ENCODE measurements at regions not wholly inside any gene's neighbourhood (a gene's known extent, or its start where the extent isn't known, plus 50 kb on each side); places are given as distances from the start of the nearest gene placed in this dataset.
"Not testable (repeated sequence)": the region's sequence is repeated elsewhere in the genome, so short reads cannot be mapped to it uniquely, and the experiment has no call there.

DNA sequence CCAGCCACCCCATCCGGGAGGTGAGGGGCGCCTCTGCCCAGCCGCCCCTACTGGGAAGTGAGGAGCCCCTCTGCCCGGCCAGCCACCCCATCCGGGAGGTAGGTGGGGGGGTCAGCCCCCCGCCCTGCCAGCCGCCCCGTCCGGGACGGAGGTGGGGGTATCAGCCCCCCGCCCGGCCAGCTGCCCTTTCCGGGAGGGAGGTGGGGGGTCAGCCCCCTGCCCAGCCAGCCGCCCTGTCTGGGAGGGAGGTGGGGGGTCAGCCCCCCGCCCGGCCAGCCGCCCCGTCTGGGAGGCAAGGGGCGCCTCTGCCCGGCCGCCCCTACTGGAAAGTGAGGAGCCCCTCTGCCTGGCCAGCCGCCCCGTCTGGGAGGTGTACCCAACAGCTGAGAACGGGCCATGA is 299.4 kb upstream of the RORB start:
- H3K9me3 Mint-ChIP-seq; DNase-seq (ENCODE audit: low spot score in 2 of 2); H3K4me3 Mint-ChIP-seq: not testable (repeated sequence)

DNA sequence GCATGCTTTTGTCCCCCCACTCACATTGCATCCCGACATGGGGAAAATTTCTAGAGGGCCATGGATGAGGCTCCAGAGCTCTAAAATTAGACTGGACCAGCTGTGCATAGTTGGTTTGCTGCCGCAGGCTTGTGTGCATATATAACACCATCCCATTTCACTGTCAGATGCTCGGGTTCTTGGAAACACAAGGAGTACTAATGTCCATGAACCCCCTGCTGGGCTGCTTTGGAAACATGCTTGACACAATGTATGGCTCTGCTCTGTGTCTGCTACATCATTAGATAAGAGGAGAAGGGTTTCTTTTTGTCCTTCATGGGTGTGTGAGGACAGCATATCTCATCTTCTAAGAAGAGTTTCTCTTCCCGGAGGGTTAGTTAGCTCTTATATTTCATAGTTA is 292.1 kb upstream of the RORB start:
- ATAC-seq = no peak
- H3K4me3 Mint-ChIP-seq = no peak overlapping the region
- H3K36me3 Mint-ChIP-seq = no peaks in the 10 kb centered on the region
- H3K9me3 Mint-ChIP-seq = peaks cover 5% of the 10 kb centered on the region
- H3K4me1 Mint-ChIP-seq = no peaks in the 10 kb centered on the region
- no peak for DNase-seq (ENCODE audit: low spot score in 2 of 2)
- H3K27ac Mint-ChIP-seq = no peak overlapping the region

More for the DNA sequence above, 299.4 kb upstream of the RORB start:
- H3K4me1 Mint-ChIP-seq, ATAC-seq, H3K36me3 Mint-ChIP-seq, H3K27ac Mint-ChIP-seq: not testable (repeated sequence)

DNA sequence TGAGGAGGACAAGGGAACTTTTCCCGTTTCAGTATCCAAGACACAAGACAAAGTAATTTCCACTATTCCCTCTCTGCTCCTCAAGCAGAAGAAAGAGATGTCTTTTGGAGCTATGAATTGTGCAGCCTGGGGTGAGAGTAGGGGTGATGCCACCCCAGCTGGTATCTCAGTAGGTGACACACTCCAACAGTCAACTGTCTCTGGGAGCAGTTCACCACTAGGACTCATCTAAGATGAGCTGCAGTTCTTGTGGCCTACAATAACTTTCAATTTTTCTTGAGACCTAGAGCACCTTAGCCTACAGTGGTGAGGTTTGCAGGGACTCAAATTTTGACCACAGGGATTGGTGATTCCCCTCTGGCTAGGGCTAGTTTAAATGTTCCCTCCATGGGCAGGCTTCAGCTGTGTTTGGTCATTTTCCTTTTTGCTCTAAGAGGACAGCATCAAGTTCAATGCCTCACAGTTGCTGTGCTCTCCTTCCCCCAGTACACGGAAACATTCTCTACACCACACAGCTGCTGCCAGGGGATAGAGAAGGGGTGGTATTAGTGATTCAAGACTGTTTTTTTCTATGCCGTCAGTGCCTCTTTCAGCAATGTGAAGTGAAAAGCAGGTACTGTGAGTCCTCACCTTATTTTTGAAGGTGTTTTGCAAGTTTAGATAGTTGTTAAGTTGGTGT is 278.6 kb upstream of the RORB start:
- H3K4me1 Mint-ChIP-seq = no peaks in the 10 kb centered on the region
- H3K4me3 Mint-ChIP-seq = no peak overlapping the region
- peaks cover 17% of the 10 kb centered on the region for H3K9me3 Mint-ChIP-seq
- H3K36me3 Mint-ChIP-seq = no peaks in the 10 kb centered on the region
- peak; percentile 44 for ATAC-seq
- DNase-seq (ENCODE audit: low spot score in 2 of 2) = no peak
- H3K27ac Mint-ChIP-seq = no peak overlapping the region

GRCh38 chr9:74220327-74220726 is 276.8 kb upstream of the RORB start:
- Mint-ChIP-seq H3K36me3 (no peaks in the 10 kb centered on the region), H3K4me3 (no peak overlapping the region), H3K9me3 (peaks cover 14% of the 10 kb centered on the region), H3K27ac (no peak overlapping the region), H3K4me1 (no peaks in the 10 kb centered on the region)
- ATAC-seq (no peak), DNase-seq (ENCODE audit: low spot score in 2 of 2) (no peak)

DNA sequence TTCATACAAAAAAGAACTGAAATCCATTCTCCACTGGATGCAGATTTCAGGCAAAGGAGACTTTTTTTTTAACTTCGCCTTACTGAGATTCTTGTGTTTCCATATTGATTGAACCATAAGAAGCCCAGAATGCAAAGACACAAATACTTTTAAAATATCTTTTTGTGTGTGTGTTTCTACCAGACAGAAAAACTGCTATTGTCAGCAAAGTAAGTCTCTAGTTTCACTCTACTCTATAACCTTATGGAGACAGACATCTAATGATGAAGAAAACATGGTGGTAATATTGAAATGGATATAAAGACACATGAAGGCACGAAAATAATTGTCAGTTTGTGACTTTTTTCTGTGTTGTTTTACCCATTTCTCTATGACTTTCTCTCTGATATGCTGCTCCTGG is 260.3 kb upstream of the RORB start:
- Mint-ChIP-seq H3K27ac (no peak overlapping the region), H3K4me1 (no peaks in the 10 kb centered on the region), H3K9me3 (peaks cover 5% of the 10 kb centered on the region), H3K36me3 (no peaks in the 10 kb centered on the region), H3K4me3 (no peak overlapping the region)
- ATAC-seq = no peak
- DNase-seq (ENCODE audit: low spot score in 2 of 2) = no peak

GRCh38 chr9:74245866-74246497 is 251.2 kb upstream of the RORB start:
- no peaks in the 10 kb centered on the region for H3K36me3 Mint-ChIP-seq
- H3K27ac Mint-ChIP-seq = peak overlapping the region; percentile 54
- H3K4me1 Mint-ChIP-seq = no peaks in the 10 kb centered on the region
- DNase-seq (ENCODE audit: low spot score in 2 of 2) = no peak
- ATAC-seq = peak; percentile 84
- no peaks in the 10 kb centered on the region for H3K9me3 Mint-ChIP-seq
- no peak overlapping the region for H3K4me3 Mint-ChIP-seq

- H3K4me1 Mint-ChIP-seq = no peaks in the 10 kb centered on the region
- no peak overlapping the region for H3K27ac Mint-ChIP-seq
- ATAC-seq (no peak), DNase-seq (ENCODE audit: low spot score in 2 of 2) (no peak)
- no peaks in the 10 kb centered on the region for H3K36me3 Mint-ChIP-seq
- H3K4me3 Mint-ChIP-seq = no peak overlapping the region
- no peaks in the 10 kb centered on the region for H3K9me3 Mint-ChIP-seq
These were observed 241.6 kb upstream of the RORB start for GRCh38 chr9:74255489-74255984.

GRCh38 chr9:74275872-74276508 is 221.1 kb upstream of the RORB start:
- H3K27ac Mint-ChIP-seq = no peak overlapping the region
- no peak overlapping the region for H3K4me3 Mint-ChIP-seq
- no peaks in the 10 kb centered on the region for H3K36me3 Mint-ChIP-seq
- peaks cover 6% of the 10 kb centered on the region for H3K4me1 Mint-ChIP-seq
- ATAC-seq (no peak), DNase-seq (ENCODE audit: low spot score in 2 of 2) (no peak)
- H3K9me3 Mint-ChIP-seq = peaks cover 6% of the 10 kb centered on the region

DNA sequence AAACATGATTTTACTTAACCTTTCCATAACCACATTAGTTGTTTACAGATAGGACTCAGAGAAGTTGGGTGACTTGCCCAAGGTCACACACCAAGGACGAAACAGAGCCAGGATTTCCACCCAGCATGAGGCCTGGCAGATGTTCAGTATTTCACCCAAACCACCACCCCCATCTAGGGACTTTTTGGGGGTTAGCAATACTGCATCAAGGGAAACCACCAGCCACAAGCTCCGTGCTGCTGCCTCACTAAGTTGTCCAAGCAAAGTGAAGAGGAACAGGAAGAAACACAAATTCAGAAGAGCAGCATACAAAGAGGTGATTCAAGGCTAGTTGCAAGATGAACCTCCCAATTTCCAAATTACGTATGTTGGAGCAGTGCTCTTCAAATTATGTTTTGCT is 219.6 kb upstream of the RORB start:
- ATAC-seq = peak; percentile 96
- DNase-seq (ENCODE audit: low spot score in 2 of 2) = no peak
- Mint-ChIP-seq H3K27ac (no peak overlapping the region), H3K4me3 (no peak overlapping the region), H3K9me3 (peaks cover 4% of the 10 kb centered on the region), H3K36me3 (no peaks in the 10 kb centered on the region), H3K4me1 (peaks cover 6% of the 10 kb centered on the region)

DNA sequence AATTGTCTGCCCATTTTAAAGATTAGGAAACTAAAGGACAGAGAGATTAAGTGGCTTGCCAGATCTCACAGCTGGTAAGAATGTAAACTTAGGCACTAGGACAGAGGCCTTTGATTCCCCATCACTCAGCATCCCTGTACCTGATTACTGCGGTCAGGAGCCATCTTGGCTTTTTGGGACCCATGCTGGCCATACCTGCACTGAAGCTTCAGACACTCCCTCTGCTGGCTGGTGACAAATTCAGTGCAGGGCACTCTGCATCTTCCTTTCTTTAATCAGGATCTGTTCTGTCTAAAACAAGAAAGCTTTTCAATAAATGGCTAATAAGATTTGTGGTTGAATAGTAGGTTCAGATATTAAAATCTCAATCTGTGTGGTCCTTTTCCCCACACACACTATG is 215.5 kb upstream of the RORB start:
- H3K9me3 Mint-ChIP-seq = no peaks in the 10 kb centered on the region
- no peak for ATAC-seq
- H3K36me3 Mint-ChIP-seq = no peaks in the 10 kb centered on the region
- no peak overlapping the region for H3K4me3 Mint-ChIP-seq
- H3K4me1 Mint-ChIP-seq = peaks cover 5% of the 10 kb centered on the region
- H3K27ac Mint-ChIP-seq = no peak overlapping the region
- DNase-seq (ENCODE audit: low spot score in 2 of 2) = no peak

- peaks cover 4% of the 10 kb centered on the region for H3K9me3 Mint-ChIP-seq
- H3K4me1 Mint-ChIP-seq = no peaks in the 10 kb centered on the region
- no peak overlapping the region for H3K4me3 Mint-ChIP-seq
- H3K36me3 Mint-ChIP-seq = no peaks in the 10 kb centered on the region
- DNase-seq (ENCODE audit: low spot score in 2 of 2) (no peak), ATAC-seq (no peak)
- H3K27ac Mint-ChIP-seq = no peak overlapping the region
These were observed 214.4 kb upstream of the RORB start for GRCh38 chr9:74282526-74283253.

DNA sequence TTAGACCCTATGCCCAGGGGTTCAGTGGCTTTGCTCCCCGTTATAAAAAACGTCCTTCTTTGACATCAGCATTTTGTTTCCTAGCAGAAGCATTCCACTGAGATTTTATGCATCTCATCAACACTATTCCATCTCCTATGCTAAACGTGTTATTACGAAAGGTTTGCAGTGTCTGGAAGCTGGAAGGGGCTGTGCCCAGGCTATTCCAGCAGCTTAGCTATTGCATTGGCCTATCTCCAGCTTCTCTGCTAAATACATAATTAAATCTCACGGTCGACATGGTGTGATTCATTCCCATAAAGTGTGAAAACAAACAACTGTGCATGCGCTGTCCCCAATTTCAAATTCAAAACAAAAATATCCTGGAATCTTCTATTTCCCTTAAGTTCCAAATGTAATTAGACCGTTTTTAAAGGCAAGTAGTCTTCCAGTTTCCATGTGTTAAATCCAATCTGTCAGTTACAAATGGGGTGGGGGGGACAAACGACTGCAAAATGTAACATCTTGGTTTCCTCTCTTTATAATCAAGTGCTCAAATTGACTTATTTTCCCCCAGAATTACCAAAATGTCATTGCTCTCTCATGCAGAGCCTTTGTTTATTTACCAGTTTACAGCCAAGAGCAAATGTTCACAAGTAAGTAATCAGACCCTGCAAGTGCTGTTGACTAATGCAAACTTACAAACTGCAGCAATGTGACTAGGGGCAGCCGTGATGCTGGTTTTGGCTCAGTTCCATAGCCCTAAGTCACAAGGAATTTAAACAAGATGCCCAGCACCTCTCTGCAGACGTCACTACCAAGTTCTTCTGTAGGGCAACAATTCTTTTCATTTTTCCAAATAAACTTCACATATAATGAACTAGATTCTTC is 212.3 kb upstream of the RORB start:
- Mint-ChIP-seq H3K4me3 (no peak overlapping the region), H3K36me3 (no peaks in the 10 kb centered on the region), H3K27ac (no peak overlapping the region), H3K9me3 (peaks cover 4% of the 10 kb centered on the region), H3K4me1 (no peaks in the 10 kb centered on the region)
- ATAC-seq (no peak), DNase-seq (ENCODE audit: low spot score in 2 of 2) (no peak)

- H3K9me3 Mint-ChIP-seq = no peaks in the 10 kb centered on the region
- H3K4me1 Mint-ChIP-seq = no peaks in the 10 kb centered on the region
- no peak overlapping the region for H3K27ac Mint-ChIP-seq
- no peak for DNase-seq (ENCODE audit: low spot score in 2 of 2)
- H3K36me3 Mint-ChIP-seq = no peaks in the 10 kb centered on the region
- H3K4me3 Mint-ChIP-seq = no peak overlapping the region
- ATAC-seq = no peak
These were observed 203.7 kb upstream of the RORB start for GRCh38 chr9:74293479-74293878.

DNA sequence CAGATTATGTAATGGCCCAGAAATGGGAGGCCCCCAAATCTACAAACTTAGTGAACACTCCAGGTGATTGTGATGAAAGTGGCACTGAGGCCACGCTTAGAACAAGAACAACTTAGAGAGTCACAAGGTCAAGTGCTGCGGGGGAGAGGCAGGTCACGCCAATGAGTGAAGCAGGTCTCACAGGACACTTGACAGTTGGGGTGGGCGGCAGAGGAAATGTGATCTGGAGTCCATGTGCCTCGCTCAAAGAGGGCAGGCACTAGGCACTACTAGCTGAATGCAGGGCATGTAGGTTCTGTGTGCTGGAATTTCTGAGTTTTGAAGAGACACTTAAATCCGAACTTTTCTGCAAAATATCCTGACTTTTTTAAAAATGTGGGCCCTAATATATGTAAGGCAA is 193.2 kb upstream of the RORB start:
- no peaks in the 10 kb centered on the region for H3K36me3 Mint-ChIP-seq
- DNase-seq (ENCODE audit: low spot score in 2 of 2) (no peak), ATAC-seq (no peak)
- H3K4me1 Mint-ChIP-seq = no peaks in the 10 kb centered on the region
- no peak overlapping the region for H3K4me3 Mint-ChIP-seq
- no peaks in the 10 kb centered on the region for H3K9me3 Mint-ChIP-seq
- no peak overlapping the region for H3K27ac Mint-ChIP-seq

GRCh38 chr9:74304598-74304997 is 192.5 kb upstream of the RORB start:
- Mint-ChIP-seq H3K9me3 (no peaks in the 10 kb centered on the region), H3K36me3 (no peaks in the 10 kb centered on the region), H3K27ac (no peak overlapping the region), H3K4me3 (no peak overlapping the region), H3K4me1 (no peaks in the 10 kb centered on the region)
- ATAC-seq (no peak), DNase-seq (ENCODE audit: low spot score in 2 of 2) (no peak)

Measured in stimulated activated effector memory CD8-positive, alpha-beta T cell treated with anti-CD3 and anti-CD28 coated beads, Interleukin-12 subunit alpha, Interleukin-12 subunit beta, amount 100 ng/mL, for 72 hours (primary cell).